HT-29 (cell line): ENCODE measurements at regions not wholly inside any gene's neighbourhood (a gene's known extent, or its start where the extent isn't known, plus 50 kb on each side); places are given as distances from the start of the nearest gene placed in this dataset.

Source experiments
- DNase-seq: peaks from one replicate; pipeline ENCODE4 v3.0.0-alpha.2; 2015; ENCODE audit warnings: low spot score

- no peak for DNase-seq
Measured at GRCh38 chr12:115037830-115038229, 353.9 kb upstream of the TBX3 start.

- DNase-seq, result no peak
Measured at GRCh38 chr12:115035535-115036107, 351.6 kb upstream of the TBX3 start.

GRCh38 chr12:115032521-115032920 lies 348.5 kb upstream of the TBX3 start:
- DNase-seq, result no peak

- no peak for DNase-seq
Measured at GRCh38 chr12:115030017-115030416, 346.0 kb upstream of the TBX3 start.

GRCh38 chr12:115024531-115024930 lies 340.6 kb upstream of the TBX3 start:
- DNase-seq, result no peak

GRCh38 chr12:115023279-115024265 lies 339.6 kb upstream of the TBX3 start:
- DNase-seq, result no peak

GRCh38 chr12:115020091-115020490 lies 336.1 kb upstream of the TBX3 start:
- DNase-seq, result no peak

GRCh38 chr12:115017346-115017745 lies 333.4 kb upstream of the TBX3 start:
- DNase-seq, result no peak

- no peak for DNase-seq
Measured at GRCh38 chr12:115013236-115013981, 329.4 kb upstream of the TBX3 start.

GRCh38 chr12:115012861-115013235 lies 328.9 kb upstream of the TBX3 start:
- no peak for DNase-seq

GRCh38 chr12:115011703-115012102 lies 327.7 kb upstream of the TBX3 start:
- no peak for DNase-seq

GRCh38 chr12:115010324-115010995 lies 326.5 kb upstream of the TBX3 start:
- DNase-seq, result no peak

- DNase-seq, result no peak
Measured at GRCh38 chr12:115008929-115009328, 325.0 kb upstream of the TBX3 start.

GRCh38 chr12:115004470-115005146 lies 320.6 kb upstream of the TBX3 start:
- peak; percentile 24 for DNase-seq

- DNase-seq, result no peak
Measured at GRCh38 chr12:115002434-115002833, 318.5 kb upstream of the TBX3 start.

- no peak for DNase-seq
Measured at GRCh38 chr12:115001571-115002180, 317.7 kb upstream of the TBX3 start.

GRCh38 chr12:115000038-115000437 lies 316.1 kb upstream of the TBX3 start:
- peak; percentile 50 for DNase-seq

- DNase-seq, result no peak
Measured at GRCh38 chr12:114998750-114999128, 314.8 kb upstream of the TBX3 start.

- no peak for DNase-seq
Measured at GRCh38 chr12:114998118-114998749, 314.3 kb upstream of the TBX3 start.

GRCh38 chr12:114996382-114996781 lies 312.4 kb upstream of the TBX3 start:
- DNase-seq, result no peak
